Lower lobe of right lung (tissue), 2 donors: ENCODE measurements at regions not wholly inside any gene's neighbourhood (a gene's known extent, or its start where the extent isn't known, plus 50 kb on each side); places are given as distances from the start of the nearest gene placed in this dataset.

Source experiments
- ATAC-seq, 2 donors: fragments of 200-7000 bp; cut with Tn5 transposase; one replicate each; pipeline ENCODE4 v1.9.1; 2020 to 2022; ENCODE audit warnings: mild to moderate bottlenecking in 2 of 2, moderate library complexity in 2 of 2
- DNase-seq: peaks from one replicate; pipeline ENCODE4 v3.0.0-alpha.2; 2020
- H3K27ac ChIP-seq: fragments of 200-600 bp; one replicate; pipeline ENCODE4 v1.8.0; 2022
- H3K27me3 ChIP-seq: fragments of 200-600 bp; one replicate; pipeline ENCODE4 v1.8.0; 2022; ENCODE audit warnings: low read depth
- H3K36me3 ChIP-seq: fragments of 200-600 bp; one replicate; pipeline ENCODE4 v1.8.0; 2022; ENCODE audit warnings: mild to moderate bottlenecking
- H3K4me1 ChIP-seq: fragments of 200-600 bp; one replicate; pipeline ENCODE4 v1.8.0; 2022
- H3K4me3 ChIP-seq: fragments of 200-600 bp; one replicate; pipeline ENCODE4 v1.8.0; 2022; ENCODE audit warnings: mild to moderate bottlenecking
- H3K9me3 ChIP-seq: fragments of 200-600 bp; one replicate; pipeline ENCODE4 v1.8.0; 2022
- CTCF ChIP-seq: fragments of 200-600 bp; IDR thresholded peaks from one replicate; pipeline ENCODE4 v1.8.0; 2022; ENCODE audit warnings: antibody characterized with exemption, mild to moderate bottlenecking
- intact Hi-C: fragments of 100-400 bp; cut with DNase I; formaldehyde crosslinking; loops from one replicate; pipeline ENCODE4 v1.11.0; 2022
- donor health status: DM: no; HTN: yes; CAD: no; lungs with severe emphysema.

- Histone ChIP-seq H3K27ac (no peak overlapping the region), H3K36me3 (no peaks in the 10 kb centered on the region), H3K27me3 (no peaks in the 10 kb centered on the region), H3K4me3 (no peak overlapping the region), H3K4me1 (no peaks in the 10 kb centered on the region), H3K9me3 (no peaks in the 10 kb centered on the region)
- no peak for TF ChIP-seq CTCF
- ATAC-seq (no peak), DNase-seq (no peak)
- intact Hi-C loops: no loop called here
These were observed 114.1 kb downstream of the TENT5A start for GRCh38 chr6:81638366-81638765.

- H3K27me3 ChIP-seq: no peaks in the 10 kb centered on the region
- no peak for TF ChIP-seq CTCF
- H3K4me1 ChIP-seq: no peaks in the 10 kb centered on the region
- no peak for DNase-seq
- no peak overlapping the region for H3K4me3 ChIP-seq
- no peak for ATAC-seq
- intact Hi-C loops: no loop called here
- no peaks in the 10 kb centered on the region for H3K9me3 ChIP-seq
- H3K36me3 ChIP-seq: no peaks in the 10 kb centered on the region
- no peak overlapping the region for H3K27ac ChIP-seq
These were observed 115.4 kb downstream of the TENT5A start for GRCh38 chr6:81636930-81637568.

GRCh38 chr6:81634155-81634880 is 118.2 kb downstream of the TENT5A start:
- H3K4me3 ChIP-seq: no peak overlapping the region
- intact Hi-C loops: no loop called here
- ATAC-seq (no peak), DNase-seq (no peak)
- H3K36me3 ChIP-seq: no peaks in the 10 kb centered on the region
- TF ChIP-seq CTCF: no peak
- peaks cover 20% of the 10 kb centered on the region for H3K9me3 ChIP-seq
- no peaks in the 10 kb centered on the region for H3K27me3 ChIP-seq
- H3K4me1 ChIP-seq: no peaks in the 10 kb centered on the region
- H3K27ac ChIP-seq: no peak overlapping the region

- H3K9me3 ChIP-seq: peaks cover 20% of the 10 kb centered on the region
- no peak overlapping the region for H3K27ac ChIP-seq
- ATAC-seq (no peak), DNase-seq (no peak)
- no peaks in the 10 kb centered on the region for H3K36me3 ChIP-seq
- no peak overlapping the region for H3K4me3 ChIP-seq
- no peaks in the 10 kb centered on the region for H3K27me3 ChIP-seq
- no peak for TF ChIP-seq CTCF
- intact Hi-C loops: no loop called here
- no peaks in the 10 kb centered on the region for H3K4me1 ChIP-seq
These were observed 119.1 kb downstream of the TENT5A start for GRCh38 chr6:81633391-81633790.

- no peak overlapping the region for H3K4me3 ChIP-seq
- H3K4me1 ChIP-seq: no peaks in the 10 kb centered on the region
- DNase-seq: no peak
- no peak overlapping the region for H3K27ac ChIP-seq
- no peaks in the 10 kb centered on the region for H3K27me3 ChIP-seq
- TF ChIP-seq CTCF: no peak
- H3K36me3 ChIP-seq: no peaks in the 10 kb centered on the region
- peaks cover 20% of the 10 kb centered on the region for H3K9me3 ChIP-seq
- intact Hi-C loops: no loop called here
- ATAC-seq: no peak
These were observed 121.8 kb downstream of the TENT5A start for GRCh38 chr6:81630719-81631118.
